ENCODE measurements at regions not wholly inside any gene's neighbourhood (a gene's known extent, or its start where the extent isn't known, plus 50 kb on each side); places are given as distances from the start of the nearest gene placed in this dataset.

GRCh38 chr10:81182296-81182695, 644.6 kb downstream of the SH2D4B start:
- TF ChIP-seq CTCF (IDR thresholded peaks at IDR 0.05 in 2 of 3, conservative IDR thresholded peaks at IDR 0.05 in 1 of 3; ENCODE audit: control insufficient read depth in 2 of 3, extremely low read depth in 1 of 3, insufficient read depth in 1 of 3, low read depth in 3 of 3, low read length in 3 of 3) (no peak), MXI1 (IDR thresholded peaks at IDR 0.05; ENCODE audit: low read depth, low read length) (no peak), HDAC2 (IDR thresholded peaks at IDR 0.05) (no peak), E2F4 (IDR thresholded peaks at IDR 0.05; ENCODE audit: low read depth, low read length) (no peak), CREB1 (IDR thresholded peaks at IDR 0.05; ENCODE audit: low read depth) (no peak), DPF2 (IDR thresholded peaks at IDR 0.05) (no peak), GABPA (IDR thresholded peaks at IDR 0.05; ENCODE audit: low read depth) (no peak)
- H3K27me3 ChIP-seq (replicated peaks in 1 of 2; ENCODE audit: control insufficient read depth in 2 of 2, insufficient read depth in 2 of 2, low read length in 1 of 2), result no peaks in the 10 kb centered on the region
- no peaks in the 10 kb centered on the region for H3K4me1 ChIP-seq (ENCODE audit: control insufficient read depth, insufficient read depth, low read length)
- in situ Hi-C loops (cut with MboI), result loop anchor here (5.0 kb wide), 1 partner anchor 485 kb away; no protein-coding TSS in a partner anchor
- FAIRE-seq, result no peak
- no peak overlapping the region for H3K4me3 ChIP-seq
- SMC1A ChIA-PET (ENCODE audit: uncharacterized antibody, unreplicated experiment), result no interaction called here
- POLR2A ChIA-PET, result no interaction called here
- no peak overlapping the region for H3K4me2 ChIP-seq (ENCODE audit: control insufficient read depth, insufficient read depth)
- intact Hi-C loops (cut with micrococcal nuclease; ENCODE audit: unreplicated experiment), result no loop called here
- no peaks in the 10 kb centered on the region for H3K79me2 ChIP-seq (ENCODE audit: control insufficient read depth, insufficient read depth, low read length)
- DNase-seq (ENCODE audit: low read depth, low spot score), result no peak
- 75% methylated on average over 13 of the region's 13 CpGs for WGBS (ENCODE audit: insufficient coverage, insufficient replicate concordance, low lambda C conversion rate, missing lambda C conversion rate)
- H3K9me3 ChIP-seq (replicated peaks; ENCODE audit: control insufficient read depth, insufficient read depth, low read length), result peaks cover 4% of the 10 kb centered on the region
- no peak for ATAC-seq
- CTCF ChIA-PET, result interaction anchor here (1.0 to 1.4 kb wide), 2 partner anchors 482 to 738 kb away, joined by 3 read pairs; no protein-coding TSS in a partner anchor
- no peaks in the 10 kb centered on the region for H4K20me1 ChIP-seq (ENCODE audit: control insufficient read depth, insufficient read depth)
- H3K36me3 ChIP-seq (ENCODE audit: control insufficient read depth in 2 of 2, insufficient read depth in 2 of 2, low read length in 1 of 2), result no peaks in the 10 kb centered on the region
- H3K27ac ChIP-seq (ENCODE audit: control insufficient read depth, insufficient read depth), result no peak overlapping the region
- H3K9ac ChIP-seq (ENCODE audit: control insufficient read depth, insufficient read depth, low read length), result no peak overlapping the region
- BruUV-seq (replicated peaks), result no TSS peak
- RAD21 ChIA-PET (ENCODE audit: unreplicated experiment), result no interaction called here
- no peak overlapping the region for H2AFZ ChIP-seq (ENCODE audit: control insufficient read depth, low read depth, low read length)
